ENCODE measurements at regions not wholly inside any gene's neighbourhood (a gene's known extent, or its start where the extent isn't known, plus 50 kb on each side); places are given as distances from the start of the nearest gene placed in this dataset.
A peak's percentile ranks its signal among the peaks of the same experiment; 100 is the strongest.

DNA sequence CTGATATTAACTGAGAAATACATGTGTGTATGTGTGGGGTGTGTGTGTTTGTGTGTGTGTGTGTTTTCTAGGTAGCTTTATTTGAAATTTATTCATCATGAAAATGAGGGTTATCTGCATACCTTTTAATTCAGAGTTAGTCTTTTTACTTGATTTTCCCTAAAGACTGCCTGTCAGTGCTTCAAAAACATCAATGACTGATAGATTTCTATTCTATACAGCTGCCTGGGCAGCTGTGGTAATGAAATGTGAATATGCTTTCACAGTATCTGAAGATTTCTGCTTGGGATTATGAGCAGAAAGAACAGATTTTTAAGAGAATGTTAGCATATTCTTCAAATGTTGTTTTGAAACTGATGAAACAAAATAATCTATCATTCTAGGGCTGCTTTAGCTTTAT is 119.7 kb upstream of the ZRANB2 start:
- ChIA-PET POLR2A (no interaction called here), CTCF (no interaction called here)
- DNase-seq (ENCODE audit: low read depth, low spot score) (no peak), ATAC-seq (no peak)
- Histone ChIP-seq H3K27me3 (ENCODE audit: control insufficient read depth, insufficient read depth, low read length) (no peaks in the 10 kb centered on the region), H3K36me3 (ENCODE audit: control insufficient read depth, insufficient read depth, low read length) (no peaks in the 10 kb centered on the region), H3K9me3 (ENCODE audit: control insufficient read depth, insufficient read depth, low read depth, low read length) (no peaks in the 10 kb centered on the region), H3K27ac (ENCODE audit: low read length) (no peak overlapping the region), H3K4me3 (ENCODE audit: low read depth in 2 of 2, low read length in 2 of 2) (no peak overlapping the region), H3K4me1 (ENCODE audit: control insufficient read depth, insufficient read depth, low read length) (no peaks in the 10 kb centered on the region)
- no TSS peak for BruUV-seq (replicated peaks)
- in situ Hi-C loops (cut with HindIII; ENCODE audit: low pct_unique_long_range_greater_than_20kb, low sequenced_read_pairs) (no loop called here), intact Hi-C loops (cut with micrococcal nuclease; ENCODE audit: unreplicated experiment) (no loop called here)
- TF ChIP-seq, protein P1, sequence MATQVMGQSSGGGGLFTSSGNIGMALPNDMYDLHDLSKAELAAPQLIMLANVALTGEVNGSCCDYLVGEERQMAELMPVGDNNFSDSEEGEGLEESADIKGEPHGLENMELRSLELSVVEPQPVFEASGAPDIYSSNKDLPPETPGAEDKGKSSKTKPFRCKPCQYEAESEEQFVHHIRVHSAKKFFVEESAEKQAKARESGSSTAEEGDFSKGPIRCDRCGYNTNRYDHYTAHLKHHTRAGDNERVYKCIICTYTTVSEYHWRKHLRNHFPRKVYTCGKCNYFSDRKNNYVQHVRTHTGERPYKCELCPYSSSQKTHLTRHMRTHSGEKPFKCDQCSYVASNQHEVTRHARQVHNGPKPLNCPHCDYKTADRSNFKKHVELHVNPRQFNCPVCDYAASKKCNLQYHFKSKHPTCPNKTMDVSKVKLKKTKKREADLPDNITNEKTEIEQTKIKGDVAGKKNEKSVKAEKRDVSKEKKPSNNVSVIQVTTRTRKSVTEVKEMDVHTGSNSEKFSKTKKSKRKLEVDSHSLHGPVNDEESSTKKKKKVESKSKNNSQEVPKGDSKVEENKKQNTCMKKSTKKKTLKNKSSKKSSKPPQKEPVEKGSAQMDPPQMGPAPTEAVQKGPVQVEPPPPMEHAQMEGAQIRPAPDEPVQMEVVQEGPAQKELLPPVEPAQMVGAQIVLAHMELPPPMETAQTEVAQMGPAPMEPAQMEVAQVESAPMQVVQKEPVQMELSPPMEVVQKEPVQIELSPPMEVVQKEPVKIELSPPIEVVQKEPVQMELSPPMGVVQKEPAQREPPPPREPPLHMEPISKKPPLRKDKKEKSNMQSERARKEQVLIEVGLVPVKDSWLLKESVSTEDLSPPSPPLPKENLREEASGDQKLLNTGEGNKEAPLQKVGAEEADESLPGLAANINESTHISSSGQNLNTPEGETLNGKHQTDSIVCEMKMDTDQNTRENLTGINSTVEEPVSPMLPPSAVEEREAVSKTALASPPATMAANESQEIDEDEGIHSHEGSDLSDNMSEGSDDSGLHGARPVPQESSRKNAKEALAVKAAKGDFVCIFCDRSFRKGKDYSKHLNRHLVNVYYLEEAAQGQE (IDR thresholded peaks at IDR 0.05; ENCODE audit: insufficient read depth in 1 of 2, low read depth in 2 of 2, low read length in 1 of 2), result no peak

DNA sequence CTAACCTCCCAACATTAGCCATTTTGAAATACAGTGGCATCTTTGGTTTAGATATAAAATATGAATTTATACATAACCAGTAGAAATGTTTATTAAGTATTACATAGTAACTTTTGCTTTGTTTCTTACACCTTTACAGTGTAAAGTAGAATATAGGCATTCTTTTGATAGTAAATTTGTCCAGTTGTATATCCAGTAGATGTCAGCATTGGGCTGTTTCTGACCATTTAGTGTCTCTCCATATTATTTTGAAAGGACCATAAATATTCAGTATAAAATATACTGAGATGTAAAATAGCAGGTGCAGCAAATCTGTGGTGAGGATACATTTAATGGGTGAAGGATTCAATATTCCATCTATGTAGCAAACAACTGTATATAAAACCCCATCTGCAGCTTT is 115.8 kb upstream of the ZRANB2 start:
- Histone ChIP-seq H3K4me1 (ENCODE audit: control insufficient read depth, insufficient read depth, low read length) (no peaks in the 10 kb centered on the region), H3K36me3 (ENCODE audit: control insufficient read depth, insufficient read depth, low read length) (no peaks in the 10 kb centered on the region), H3K27ac (ENCODE audit: low read length) (no peak overlapping the region), H3K9me3 (ENCODE audit: control insufficient read depth, insufficient read depth, low read depth, low read length) (no peaks in the 10 kb centered on the region), H3K4me3 (ENCODE audit: low read depth in 2 of 2, low read length in 2 of 2) (no peak overlapping the region), H3K27me3 (ENCODE audit: control insufficient read depth, insufficient read depth, low read length) (no peaks in the 10 kb centered on the region)
- no TSS peak for BruUV-seq (replicated peaks)
- ATAC-seq, result no peak
- TF ChIP-seq POLR2AphosphoS5 (IDR thresholded peaks at IDR 0.05; ENCODE audit: low read depth, low read length), result no peak
- TF ChIP-seq TCF7L2 (IDR thresholded peaks at IDR 0.05; ENCODE audit: low read depth, low read length), result no peak
- TF ChIP-seq, protein P2, sequence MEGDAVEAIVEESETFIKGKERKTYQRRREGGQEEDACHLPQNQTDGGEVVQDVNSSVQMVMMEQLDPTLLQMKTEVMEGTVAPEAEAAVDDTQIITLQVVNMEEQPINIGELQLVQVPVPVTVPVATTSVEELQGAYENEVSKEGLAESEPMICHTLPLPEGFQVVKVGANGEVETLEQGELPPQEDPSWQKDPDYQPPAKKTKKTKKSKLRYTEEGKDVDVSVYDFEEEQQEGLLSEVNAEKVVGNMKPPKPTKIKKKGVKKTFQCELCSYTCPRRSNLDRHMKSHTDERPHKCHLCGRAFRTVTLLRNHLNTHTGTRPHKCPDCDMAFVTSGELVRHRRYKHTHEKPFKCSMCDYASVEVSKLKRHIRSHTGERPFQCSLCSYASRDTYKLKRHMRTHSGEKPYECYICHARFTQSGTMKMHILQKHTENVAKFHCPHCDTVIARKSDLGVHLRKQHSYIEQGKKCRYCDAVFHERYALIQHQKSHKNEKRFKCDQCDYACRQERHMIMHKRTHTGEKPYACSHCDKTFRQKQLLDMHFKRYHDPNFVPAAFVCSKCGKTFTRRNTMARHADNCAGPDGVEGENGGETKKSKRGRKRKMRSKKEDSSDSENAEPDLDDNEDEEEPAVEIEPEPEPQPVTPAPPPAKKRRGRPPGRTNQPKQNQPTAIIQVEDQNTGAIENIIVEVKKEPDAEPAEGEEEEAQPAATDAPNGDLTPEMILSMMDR (IDR thresholded peaks at IDR 0.05), result peak; percentile 15; the same call in 1 of the 2 replicates
- TF ChIP-seq, protein P1 (IDR thresholded peaks at IDR 0.05; ENCODE audit: insufficient read depth in 1 of 2, low read depth in 2 of 2, low read length in 1 of 2), result no peak
- TF ChIP-seq SIN3A (IDR thresholded peaks at IDR 0.05; ENCODE audit: borderline replicate concordance, insufficient read depth, low read depth, low read length), result no peak
- DNase-seq (ENCODE audit: low read depth, low spot score), result no peak
- POLR2A ChIA-PET, result no interaction called here
- in situ Hi-C loops (cut with HindIII; ENCODE audit: low pct_unique_long_range_greater_than_20kb, low sequenced_read_pairs) (no loop called here), intact Hi-C loops (cut with micrococcal nuclease; ENCODE audit: unreplicated experiment) (loop anchor here (5.0 kb wide), 1 partner anchor 326 kb away; no protein-coding TSS in a partner anchor)
- CTCF ChIA-PET, result no interaction called here
